Neural crest cell (in vitro differentiated cells): ENCODE measurements at regions not wholly inside any gene's neighbourhood (a gene's known extent, or its start where the extent isn't known, plus 50 kb on each side); places are given as distances from the start of the nearest gene placed in this dataset.

Experiments used
- DNase-seq: peaks from one replicate; pipeline ENCODE4 v3.0.0; 2021; ENCODE audit warnings: low read depth, mixed read lengths, low spot score
- H3K27ac Mint-ChIP-seq: one replicate; pipeline ENCODE4 v1.8.0; 2021; ENCODE audit warnings: mild to moderate bottlenecking, mixed read lengths; ENCODE audit not compliant: unreplicated experiment
- H3K27me3 Mint-ChIP-seq: 2 replicates; pipeline ENCODE4 v1.8.0; 2021; ENCODE audit warnings: low read depth, mild to moderate bottlenecking, mixed read lengths
- H3K36me3 Mint-ChIP-seq: 2 replicates; pipeline ENCODE4 v1.8.0; 2021; ENCODE audit warnings: low read depth, mild to moderate bottlenecking, mixed read lengths
- H3K4me1 Mint-ChIP-seq: 2 replicates; pipeline ENCODE4 v1.8.0; 2021; ENCODE audit warnings: mixed read lengths
- H3K4me3 Mint-ChIP-seq: one replicate; pipeline ENCODE4 v1.8.0; 2021; ENCODE audit warnings: mild to moderate bottlenecking, mixed read lengths
- H3K9me3 Mint-ChIP-seq: 2 replicates; pipeline ENCODE4 v1.8.0; 2021; ENCODE audit warnings: mixed read lengths
- TF ChIP-seq, protein P1 (sequence below): fragments of 200-600 bp; sonication (generic); conservative IDR thresholded peaks from 2 replicates; pipeline ENCODE4 v1.5.0; 2021; ENCODE audit warnings: antibody characterized with exemption, mild to moderate bottlenecking

DNA sequence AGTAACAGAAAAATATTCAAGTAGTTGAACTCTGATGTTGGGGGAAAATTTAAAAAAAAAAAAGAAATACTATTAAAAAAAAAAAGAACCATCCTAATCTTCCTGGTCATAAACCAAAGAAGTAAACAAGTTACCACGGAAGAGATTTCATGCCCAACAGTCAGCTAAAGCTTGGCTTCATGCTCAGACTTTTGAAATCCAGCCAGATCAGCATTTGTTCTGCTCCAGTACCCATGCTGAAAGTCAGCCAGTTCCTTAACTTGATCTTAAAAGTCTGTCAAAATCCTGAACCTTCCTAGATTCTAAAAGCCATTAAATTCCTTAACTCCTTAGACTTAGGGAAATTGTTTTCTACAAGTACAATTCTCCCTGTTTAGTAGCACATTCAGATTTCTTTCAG is 908.7 kb upstream of the CDH9 start:
- Mint-ChIP-seq H3K9me3 (no peaks in the 10 kb centered on the region), H3K4me1 (no peaks in the 10 kb centered on the region), H3K4me3 (no peak overlapping the region), H3K27ac (no peak overlapping the region), H3K36me3 (no peaks in the 10 kb centered on the region), H3K27me3 (no peaks in the 10 kb centered on the region)
- TF ChIP-seq, protein P1, sequence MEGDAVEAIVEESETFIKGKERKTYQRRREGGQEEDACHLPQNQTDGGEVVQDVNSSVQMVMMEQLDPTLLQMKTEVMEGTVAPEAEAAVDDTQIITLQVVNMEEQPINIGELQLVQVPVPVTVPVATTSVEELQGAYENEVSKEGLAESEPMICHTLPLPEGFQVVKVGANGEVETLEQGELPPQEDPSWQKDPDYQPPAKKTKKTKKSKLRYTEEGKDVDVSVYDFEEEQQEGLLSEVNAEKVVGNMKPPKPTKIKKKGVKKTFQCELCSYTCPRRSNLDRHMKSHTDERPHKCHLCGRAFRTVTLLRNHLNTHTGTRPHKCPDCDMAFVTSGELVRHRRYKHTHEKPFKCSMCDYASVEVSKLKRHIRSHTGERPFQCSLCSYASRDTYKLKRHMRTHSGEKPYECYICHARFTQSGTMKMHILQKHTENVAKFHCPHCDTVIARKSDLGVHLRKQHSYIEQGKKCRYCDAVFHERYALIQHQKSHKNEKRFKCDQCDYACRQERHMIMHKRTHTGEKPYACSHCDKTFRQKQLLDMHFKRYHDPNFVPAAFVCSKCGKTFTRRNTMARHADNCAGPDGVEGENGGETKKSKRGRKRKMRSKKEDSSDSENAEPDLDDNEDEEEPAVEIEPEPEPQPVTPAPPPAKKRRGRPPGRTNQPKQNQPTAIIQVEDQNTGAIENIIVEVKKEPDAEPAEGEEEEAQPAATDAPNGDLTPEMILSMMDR = no peak
- no peak for DNase-seq

DNA sequence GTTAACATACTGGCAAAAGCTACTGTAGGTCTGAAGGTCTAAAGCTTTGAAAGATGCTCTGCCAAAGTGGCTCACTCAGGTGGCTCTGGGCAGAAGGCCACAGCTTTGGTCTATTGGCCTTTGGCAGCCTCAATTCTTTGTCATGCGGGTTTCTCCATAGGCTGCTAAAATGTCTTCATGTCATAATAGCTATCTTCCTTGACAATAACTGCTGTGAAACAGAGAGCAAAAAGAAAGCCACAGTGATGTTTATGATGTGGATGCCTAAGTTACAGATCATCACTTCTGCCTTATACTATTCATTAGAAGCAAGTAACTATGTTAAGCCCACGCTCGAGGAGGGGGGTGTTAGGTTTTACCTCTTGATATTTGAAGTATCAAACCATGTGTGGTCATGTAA is 906.1 kb upstream of the CDH9 start:
- TF ChIP-seq, protein P1 = no peak
- H3K4me1 Mint-ChIP-seq = no peaks in the 10 kb centered on the region
- H3K9me3 Mint-ChIP-seq = no peaks in the 10 kb centered on the region
- no peaks in the 10 kb centered on the region for H3K27me3 Mint-ChIP-seq
- H3K4me3 Mint-ChIP-seq = no peak overlapping the region
- no peak for DNase-seq
- no peaks in the 10 kb centered on the region for H3K36me3 Mint-ChIP-seq
- H3K27ac Mint-ChIP-seq = no peak overlapping the region

DNA sequence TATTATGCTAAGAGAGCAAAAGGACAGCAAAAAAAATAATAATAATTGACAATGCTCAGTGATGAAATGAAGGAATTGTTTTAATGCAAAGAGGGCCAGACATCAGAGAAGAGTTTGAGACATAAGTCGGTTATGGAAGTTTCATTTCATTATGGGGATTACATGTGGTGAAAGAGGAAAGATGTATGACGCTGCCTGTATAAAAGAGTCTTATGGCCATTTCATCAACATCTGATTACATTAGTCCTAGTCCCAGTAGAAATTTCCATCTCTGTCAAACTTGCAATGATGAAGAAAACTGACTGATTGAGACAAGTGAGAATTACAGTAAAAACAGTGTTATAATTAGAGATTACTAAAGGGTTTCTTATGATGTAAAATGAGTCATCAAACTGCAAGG is 900.6 kb upstream of the CDH9 start:
- H3K4me3 Mint-ChIP-seq = no peak overlapping the region
- H3K4me1 Mint-ChIP-seq = no peaks in the 10 kb centered on the region
- TF ChIP-seq, protein P1 = no peak
- no peaks in the 10 kb centered on the region for H3K9me3 Mint-ChIP-seq
- H3K27me3 Mint-ChIP-seq = no peaks in the 10 kb centered on the region
- no peak for DNase-seq
- no peaks in the 10 kb centered on the region for H3K36me3 Mint-ChIP-seq
- H3K27ac Mint-ChIP-seq = no peak overlapping the region

DNA sequence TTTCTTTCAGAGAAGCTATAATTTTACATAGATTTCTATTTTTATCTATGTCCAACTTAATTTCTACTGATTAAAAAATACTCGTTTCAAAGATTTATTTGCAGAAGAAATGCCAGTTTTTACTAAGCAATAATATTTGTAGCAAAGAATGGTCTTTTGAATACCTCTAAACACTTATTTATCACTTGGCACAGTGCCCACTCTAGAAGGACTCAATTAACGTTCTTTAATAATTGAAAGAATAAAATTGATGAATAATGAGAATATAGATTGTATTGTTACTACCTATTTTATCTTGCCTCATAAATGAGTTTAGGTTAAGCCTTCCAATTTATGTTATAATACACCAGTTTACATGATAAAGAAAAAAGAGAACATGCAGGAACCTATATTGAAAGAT is 889.7 kb upstream of the CDH9 start:
- no peaks in the 10 kb centered on the region for H3K4me1 Mint-ChIP-seq
- H3K4me3 Mint-ChIP-seq = no peak overlapping the region
- no peaks in the 10 kb centered on the region for H3K27me3 Mint-ChIP-seq
- DNase-seq = no peak
- TF ChIP-seq, protein P1 = no peak
- H3K9me3 Mint-ChIP-seq = peaks cover 6% of the 10 kb centered on the region
- no peak overlapping the region for H3K27ac Mint-ChIP-seq
- no peaks in the 10 kb centered on the region for H3K36me3 Mint-ChIP-seq

DNA sequence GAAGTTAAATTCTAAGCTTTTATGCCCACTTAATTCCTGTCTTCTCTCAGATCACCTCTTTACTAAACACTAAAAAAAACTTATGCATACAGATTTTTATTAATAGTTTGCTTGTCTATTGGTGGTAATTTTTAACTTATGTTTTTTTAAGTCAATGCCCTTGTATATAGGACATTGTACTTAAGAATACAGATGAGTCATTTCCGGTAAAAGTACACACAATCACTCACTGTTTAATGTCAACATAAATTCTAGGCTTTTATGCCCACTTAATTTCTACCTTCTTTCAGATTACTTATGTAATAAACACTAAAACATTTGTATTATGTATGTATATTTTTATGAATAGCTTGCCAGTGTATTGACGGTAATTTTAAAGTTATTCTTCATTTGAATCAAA is 872.8 kb upstream of the CDH9 start:
- H3K27ac Mint-ChIP-seq = no peak overlapping the region
- no peak overlapping the region for H3K4me3 Mint-ChIP-seq
- H3K27me3 Mint-ChIP-seq = no peaks in the 10 kb centered on the region
- no peaks in the 10 kb centered on the region for H3K36me3 Mint-ChIP-seq
- DNase-seq = no peak
- H3K4me1 Mint-ChIP-seq = no peaks in the 10 kb centered on the region
- TF ChIP-seq, protein P1 = no peak
- peaks cover 6% of the 10 kb centered on the region for H3K9me3 Mint-ChIP-seq

DNA sequence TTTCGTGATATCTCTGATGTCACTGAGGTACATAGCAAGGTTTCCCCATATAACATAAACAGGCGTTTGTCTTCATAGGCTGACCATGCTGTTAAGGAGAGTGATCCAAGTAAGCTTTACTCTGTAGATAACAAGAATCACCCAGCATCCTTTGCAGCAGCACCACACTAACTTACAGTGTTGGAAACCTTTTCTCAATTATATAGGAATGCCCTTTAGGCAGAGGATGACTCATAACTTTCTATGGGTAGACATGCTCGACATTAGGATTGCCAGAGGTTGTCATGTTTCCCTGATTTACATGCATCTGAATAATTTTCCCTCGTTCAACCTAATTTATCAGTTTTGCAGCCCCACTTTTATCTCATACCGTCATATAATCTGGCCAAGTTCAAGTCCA is 870.0 kb upstream of the CDH9 start:
- Mint-ChIP-seq H3K27ac (no peak overlapping the region), H3K4me1 (no peaks in the 10 kb centered on the region), H3K4me3 (no peak overlapping the region), H3K9me3 (peaks cover 3% of the 10 kb centered on the region), H3K36me3 (no peaks in the 10 kb centered on the region), H3K27me3 (no peaks in the 10 kb centered on the region)
- TF ChIP-seq, protein P1 = no peak
- no peak for DNase-seq
